ENCODE measurements at regions not wholly inside any gene's neighbourhood (a gene's known extent, or its start where the extent isn't known, plus 50 kb on each side); places are given as distances from the start of the nearest gene placed in this dataset.

GRCh38 chr16:64008131-64008530 is 1113.7 kb downstream of the CDH11 start:
- TF ChIP-seq, protein P1, sequence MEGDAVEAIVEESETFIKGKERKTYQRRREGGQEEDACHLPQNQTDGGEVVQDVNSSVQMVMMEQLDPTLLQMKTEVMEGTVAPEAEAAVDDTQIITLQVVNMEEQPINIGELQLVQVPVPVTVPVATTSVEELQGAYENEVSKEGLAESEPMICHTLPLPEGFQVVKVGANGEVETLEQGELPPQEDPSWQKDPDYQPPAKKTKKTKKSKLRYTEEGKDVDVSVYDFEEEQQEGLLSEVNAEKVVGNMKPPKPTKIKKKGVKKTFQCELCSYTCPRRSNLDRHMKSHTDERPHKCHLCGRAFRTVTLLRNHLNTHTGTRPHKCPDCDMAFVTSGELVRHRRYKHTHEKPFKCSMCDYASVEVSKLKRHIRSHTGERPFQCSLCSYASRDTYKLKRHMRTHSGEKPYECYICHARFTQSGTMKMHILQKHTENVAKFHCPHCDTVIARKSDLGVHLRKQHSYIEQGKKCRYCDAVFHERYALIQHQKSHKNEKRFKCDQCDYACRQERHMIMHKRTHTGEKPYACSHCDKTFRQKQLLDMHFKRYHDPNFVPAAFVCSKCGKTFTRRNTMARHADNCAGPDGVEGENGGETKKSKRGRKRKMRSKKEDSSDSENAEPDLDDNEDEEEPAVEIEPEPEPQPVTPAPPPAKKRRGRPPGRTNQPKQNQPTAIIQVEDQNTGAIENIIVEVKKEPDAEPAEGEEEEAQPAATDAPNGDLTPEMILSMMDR (IDR thresholded peaks at IDR 0.05; ENCODE audit: insufficient read depth in 1 of 2, low read depth in 1 of 2, low read length in 1 of 2, severe bottlenecking in 1 of 2, unreplicated experiment in 1 of 2), result no peak
- Histone ChIP-seq H3K9me3 (no peaks in the 10 kb centered on the region; the same call in 1 of the 2 replicates), H3K27me3 (replicated peaks; ENCODE audit: control insufficient read depth, insufficient read depth, low read length) (no peaks in the 10 kb centered on the region), H3K4me1 (0 out of 2 replicates have a peak, but pooled peaks cover 4% of the 10 kb centered on the region), H3K36me3 (ENCODE audit: control insufficient read depth, insufficient read depth, low read length) (no peaks in the 10 kb centered on the region), H3K4me3 (ENCODE audit: low read depth, low read length) (no peak overlapping the region)
- H3K27me3 Mint-ChIP-seq (ENCODE audit: insufficient read depth, unreplicated experiment), result no peaks in the 10 kb centered on the region
- no peak overlapping the region for H3K27ac Mint-ChIP-seq (ENCODE audit: unreplicated experiment)
- DNase-seq, result no peak
- intact Hi-C loops (cut with micrococcal nuclease; ENCODE audit: unreplicated experiment), result no loop called here
- ChIA-PET CTCF (no interaction called here), POLR2A (no interaction called here)
- no peaks in the 10 kb centered on the region for H3K4me1 Mint-ChIP-seq (ENCODE audit: low read depth, unreplicated experiment)
- H3K4me3 Mint-ChIP-seq (ENCODE audit: unreplicated experiment), result no peak overlapping the region
- H3K9me3 Mint-ChIP-seq (ENCODE audit: unreplicated experiment), result peaks cover 18% of the 10 kb centered on the region
- no peaks in the 10 kb centered on the region for H3K36me3 Mint-ChIP-seq (ENCODE audit: insufficient read depth, unreplicated experiment)
- no TSS peak for BruUV-seq (replicated peaks)

- BruUV-seq (replicated peaks), result no TSS peak
- TF ChIP-seq, protein P1 (IDR thresholded peaks at IDR 0.05; ENCODE audit: insufficient read depth in 1 of 2, low read depth in 1 of 2, low read length in 1 of 2, severe bottlenecking in 1 of 2, unreplicated experiment in 1 of 2), result no peak
- Mint-ChIP-seq H3K36me3 (ENCODE audit: insufficient read depth, unreplicated experiment) (no peaks in the 10 kb centered on the region), H3K9me3 (ENCODE audit: unreplicated experiment) (peaks cover 3% of the 10 kb centered on the region), H3K4me3 (ENCODE audit: unreplicated experiment) (no peak overlapping the region), H3K27ac (ENCODE audit: unreplicated experiment) (no peak overlapping the region), H3K27me3 (ENCODE audit: insufficient read depth, unreplicated experiment) (peaks cover 2% of the 10 kb centered on the region), H3K4me1 (ENCODE audit: low read depth, unreplicated experiment) (no peaks in the 10 kb centered on the region)
- no peak for DNase-seq
- no peaks in the 10 kb centered on the region for H3K36me3 ChIP-seq (ENCODE audit: control insufficient read depth, insufficient read depth, low read length)
- no peaks in the 10 kb centered on the region for H3K27me3 ChIP-seq (replicated peaks; ENCODE audit: control insufficient read depth, insufficient read depth, low read length)
- 0 out of 2 replicates have a peak, but pooled peaks cover 4% of the 10 kb centered on the region for H3K4me1 ChIP-seq
- intact Hi-C loops (cut with micrococcal nuclease; ENCODE audit: unreplicated experiment), result no loop called here
- no peak overlapping the region for H3K4me3 ChIP-seq (ENCODE audit: low read depth, low read length)
- ChIA-PET CTCF (no interaction called here), POLR2A (no interaction called here)
- no peaks in the 10 kb centered on the region for H3K9me3 ChIP-seq
These were observed 1117.7 kb downstream of the CDH11 start for GRCh38 chr16:64004116-64004515.

GRCh38 chr16:63995025-63995424 is 1126.8 kb downstream of the CDH11 start:
- H3K9me3 ChIP-seq, result no peaks in the 10 kb centered on the region
- POLR2A ChIA-PET, result no interaction called here
- CTCF ChIA-PET, result no interaction called here
- no peak overlapping the region for H3K4me3 Mint-ChIP-seq (ENCODE audit: unreplicated experiment)
- BruUV-seq (replicated peaks), result no TSS peak
- no peak overlapping the region for H3K4me3 ChIP-seq (ENCODE audit: low read depth, low read length)
- DNase-seq, result no peak
- intact Hi-C loops (cut with micrococcal nuclease; ENCODE audit: unreplicated experiment), result no loop called here
- no peaks in the 10 kb centered on the region for H3K4me1 ChIP-seq
- H3K27me3 ChIP-seq (replicated peaks; ENCODE audit: control insufficient read depth, insufficient read depth, low read length), result no peaks in the 10 kb centered on the region
- no peaks in the 10 kb centered on the region for H3K36me3 Mint-ChIP-seq (ENCODE audit: insufficient read depth, unreplicated experiment)
- no peaks in the 10 kb centered on the region for H3K36me3 ChIP-seq (ENCODE audit: control insufficient read depth, insufficient read depth, low read length)
- peaks cover 2% of the 10 kb centered on the region for H3K27me3 Mint-ChIP-seq (ENCODE audit: insufficient read depth, unreplicated experiment)
- no peaks in the 10 kb centered on the region for H3K4me1 Mint-ChIP-seq (ENCODE audit: low read depth, unreplicated experiment)
- peaks cover 7% of the 10 kb centered on the region for H3K9me3 Mint-ChIP-seq (ENCODE audit: unreplicated experiment)
- no peak overlapping the region for H3K27ac Mint-ChIP-seq (ENCODE audit: unreplicated experiment)
- TF ChIP-seq, protein P1 (IDR thresholded peaks at IDR 0.05; ENCODE audit: insufficient read depth in 1 of 2, low read depth in 1 of 2, low read length in 1 of 2, severe bottlenecking in 1 of 2, unreplicated experiment in 1 of 2), result no peak
